SK-N-MC (cell line): ENCODE measurements at regions not wholly inside any gene's neighbourhood (a gene's known extent, or its start where the extent isn't known, plus 50 kb on each side); places are given as distances from the start of the nearest gene placed in this dataset.

ENCODE experiments used
- EZH2 ChIP-seq: fragments of 200-600 bp; sonication (generic); IDR thresholded peaks from one replicate; pipeline ENCODE4 v1.6.1; 2017; ENCODE audit warnings: antibody characterized with exemption
- FOXP2 ChIP-seq: optimal IDR thresholded peaks from 2 replicates; pipeline ENCODE3; 2011; ENCODE audit warnings: mild to moderate bottlenecking, moderate library complexity; ENCODE audit not compliant: insufficient read depth; ENCODE audit errors: extremely low read length, control extremely low read depth
- POLR2AphosphoS5 ChIP-seq: IDR thresholded peaks from 2 replicates; pipeline ENCODE4 v1.6.1; 2012; ENCODE audit warnings: mild to moderate bottlenecking, low read depth, low read length, borderline replicate concordance

DNA sequence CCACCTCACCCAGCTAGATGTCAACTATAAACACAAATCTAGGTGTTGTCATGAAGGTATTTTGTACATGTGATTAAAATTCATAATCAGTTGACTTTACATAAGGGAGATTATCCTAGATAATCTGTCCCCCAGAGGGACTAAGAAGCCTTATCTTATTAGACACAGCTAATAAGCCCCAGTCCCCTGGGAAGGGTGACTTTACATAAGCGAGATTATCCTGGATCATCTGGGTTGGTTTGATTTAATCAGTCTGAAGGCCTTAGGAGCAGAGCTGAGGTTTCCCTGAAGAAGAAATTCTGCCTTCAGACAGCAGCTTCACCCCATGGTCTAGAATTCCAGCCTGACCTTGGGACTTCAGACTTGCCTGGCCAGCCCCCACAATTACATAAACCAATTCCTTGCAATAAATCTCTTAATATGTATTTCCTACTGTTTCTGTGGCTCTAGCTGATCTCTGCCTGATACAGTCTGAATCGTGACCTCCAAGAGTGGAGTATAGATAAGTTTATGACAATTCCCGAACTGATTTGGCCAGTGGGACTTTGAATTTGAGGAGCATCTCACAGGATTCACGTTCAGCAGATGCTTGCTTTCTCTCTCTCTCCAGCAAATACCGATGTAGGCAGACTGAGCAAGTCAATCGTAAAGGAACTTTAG lies 66.5 kb downstream of the MRPL46 start:
- TF ChIP-seq POLR2AphosphoS5 (no peak), EZH2 (no peak), FOXP2 (no peak)
